NB4 (cell line): ENCODE measurements at regions not wholly inside any gene's neighbourhood (a gene's known extent, or its start where the extent isn't known, plus 50 kb on each side); places are given as distances from the start of the nearest gene placed in this dataset.

Source experiments
- DNase-seq: peaks from one replicate; pipeline ENCODE4 v3.0.0; 2010; ENCODE audit warnings: low read depth
- H3K4me3 ChIP-seq: one replicate; pipeline ENCODE4 v1.5.1; 2011; ENCODE audit warnings: mild to moderate bottlenecking, low read depth, low read length, moderate library complexity
- CTCF ChIP-seq: IDR thresholded peaks from one replicate; pipeline ENCODE4 v1.5.1; 2012; ENCODE audit warnings: low read depth, low read length
- MYC ChIP-seq: IDR thresholded peaks from 2 replicates; pipeline ENCODE4 v1.6.1; 2011; ENCODE audit warnings: low read depth, low read length
- POLR2A ChIP-seq: IDR thresholded peaks from 2 replicates; pipeline ENCODE4 v1.6.1; 2011; ENCODE audit warnings: mild to moderate bottlenecking; ENCODE audit not compliant: insufficient read length; ENCODE audit errors: extremely low read depth
- TF ChIP-seq, protein P1 (sequence below): IDR thresholded peaks from 2 replicates; pipeline ENCODE4 v1.6.1; 2011; ENCODE audit warnings: low read depth, low read length

DNA sequence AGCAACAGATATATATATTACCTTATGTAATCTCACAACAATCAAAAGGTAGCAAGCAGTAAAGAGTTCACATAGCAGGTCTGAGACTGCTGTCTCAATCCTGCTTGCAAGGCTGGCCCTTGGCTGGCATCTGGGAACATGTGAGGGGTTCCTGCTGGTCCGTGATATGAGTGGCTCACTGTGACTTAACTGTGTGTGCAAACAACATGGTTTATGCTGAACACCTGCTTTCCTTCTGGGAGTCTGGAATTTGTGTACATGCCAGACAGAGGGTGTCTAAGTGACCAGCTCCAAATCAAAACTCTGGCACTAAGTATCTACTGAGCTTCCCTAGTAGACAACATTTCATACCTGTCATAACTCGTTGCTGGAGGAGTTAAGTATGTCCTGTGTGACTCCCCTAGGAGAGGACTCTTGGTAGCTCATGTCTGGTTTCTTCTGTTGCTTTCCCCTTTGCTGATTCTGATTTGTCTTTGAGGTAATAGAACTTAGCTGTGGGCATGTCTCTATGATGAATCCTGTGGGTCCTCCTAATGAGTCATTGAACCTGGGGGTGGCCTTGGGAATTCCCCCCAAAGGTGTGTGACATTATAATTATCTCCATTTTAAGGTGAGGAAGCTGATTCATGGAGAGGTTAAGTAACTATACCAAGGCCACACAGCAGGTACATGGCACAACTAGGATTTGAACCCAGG lies 131.6 kb upstream of the NEDD9 start:
- H3K4me3 ChIP-seq = no peak overlapping the region
- no peak for TF ChIP-seq MYC
- TF ChIP-seq, protein P1, sequence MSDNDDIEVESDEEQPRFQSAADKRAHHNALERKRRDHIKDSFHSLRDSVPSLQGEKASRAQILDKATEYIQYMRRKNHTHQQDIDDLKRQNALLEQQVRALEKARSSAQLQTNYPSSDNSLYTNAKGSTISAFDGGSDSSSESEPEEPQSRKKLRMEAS = no peak
- TF ChIP-seq POLR2A = no peak
- no peak for TF ChIP-seq CTCF
- DNase-seq = no peak

DNA sequence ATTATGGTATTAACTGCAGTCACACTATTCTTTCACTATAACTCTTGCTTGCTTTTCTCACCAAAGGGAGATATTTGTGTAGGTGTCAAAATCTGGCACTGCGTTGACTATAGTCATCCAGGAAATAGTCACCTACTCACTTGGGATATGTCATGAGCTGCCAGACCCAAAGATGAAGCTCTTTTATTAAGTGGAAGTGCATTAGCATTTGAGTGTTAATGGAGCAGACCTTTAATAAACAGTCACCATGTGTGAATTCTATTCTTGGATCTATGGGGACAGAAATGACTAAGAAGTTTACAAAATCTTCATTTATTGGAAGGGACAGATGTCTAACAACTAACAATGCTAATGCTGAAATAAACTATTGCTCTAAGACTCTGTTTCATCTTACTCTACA lies 130.1 kb upstream of the NEDD9 start:
- no peak overlapping the region for H3K4me3 ChIP-seq
- TF ChIP-seq POLR2A = no peak
- no peak for TF ChIP-seq CTCF
- TF ChIP-seq, protein P1 = no peak
- DNase-seq = no peak

GRCh38 chr6:11358904-11359830 lies 126.7 kb upstream of the NEDD9 start:
- no peak for DNase-seq
- no peak for TF ChIP-seq CTCF
- TF ChIP-seq, protein P1 = no peak
- no peak for TF ChIP-seq POLR2A
- TF ChIP-seq MYC = no peak
- no peak overlapping the region for H3K4me3 ChIP-seq

- no peak overlapping the region for H3K4me3 ChIP-seq
- no peak for DNase-seq
- TF ChIP-seq POLR2A (no peak), CTCF (no peak), MYC (no peak)
- TF ChIP-seq, protein P1 = no peak
These were observed 124.8 kb upstream of the NEDD9 start for GRCh38 chr6:11357285-11357684.

DNA sequence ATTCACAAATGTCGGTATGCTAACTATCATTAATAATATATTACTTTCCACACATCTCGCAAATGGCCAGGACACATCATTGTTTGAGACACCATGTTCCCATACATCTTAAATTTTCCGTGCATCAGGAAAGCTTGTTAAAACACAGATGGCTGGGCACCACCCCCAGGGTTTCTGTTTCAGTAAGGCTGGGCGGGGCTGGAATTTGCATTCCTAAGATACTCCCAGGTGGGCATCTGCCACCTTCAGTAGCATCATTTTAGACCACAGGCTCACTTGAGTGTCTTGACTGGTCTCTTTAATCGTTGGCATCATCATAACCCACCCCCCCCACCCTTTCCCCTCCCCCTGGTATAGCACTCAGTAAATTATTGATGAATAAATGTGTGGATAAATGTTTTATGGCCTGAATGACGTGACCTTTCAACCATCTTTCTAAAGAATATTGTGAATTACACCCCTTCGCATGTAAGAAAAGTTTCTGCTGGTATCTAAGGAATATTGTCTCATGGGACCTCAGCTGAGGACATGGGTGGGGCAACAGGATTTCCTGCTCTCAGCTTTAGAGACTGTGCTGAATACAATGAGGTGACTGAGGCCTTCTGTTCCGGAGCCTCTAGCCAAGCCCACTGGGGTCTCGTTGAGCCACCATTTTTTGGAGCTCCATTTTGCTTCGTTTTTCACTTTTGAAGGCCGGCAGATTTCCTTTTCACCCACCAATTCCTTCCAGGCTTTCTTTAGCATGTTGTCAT lies 124.1 kb upstream of the NEDD9 start:
- no peak for DNase-seq
- no peak overlapping the region for H3K4me3 ChIP-seq
- TF ChIP-seq, protein P1 = no peak
- TF ChIP-seq CTCF (no peak), MYC (no peak), POLR2A (no peak)
